GM06990 (cell line): ENCODE measurements at regions not wholly inside any gene's neighbourhood (a gene's known extent, or its start where the extent isn't known, plus 50 kb on each side); places are given as distances from the start of the nearest gene placed in this dataset.

Experiments used
- DNase-seq: peaks from one replicate; pipeline ENCODE4 v3.0.0-alpha.2; 2011; ENCODE audit not compliant: insufficient read length; ENCODE audit errors: extremely low read depth
- H3K27me3 ChIP-seq: replicated peaks from 2 replicates; pipeline ENCODE4 v1.6.0; 2011; ENCODE audit warnings: low read length; ENCODE audit not compliant: control insufficient read depth, insufficient read depth
- H3K36me3 ChIP-seq: 2 replicates; pipeline ENCODE4 v1.5.1; 2011; ENCODE audit warnings: low read length; ENCODE audit not compliant: control insufficient read depth, insufficient read depth
- H3K4me3 ChIP-seq: replicated peaks from 2 replicates; pipeline ENCODE4 v1.5.1; 2011; ENCODE audit warnings: low read depth, mild to moderate bottlenecking, control low read depth, low read length
- CTCF ChIP-seq: IDR thresholded peaks from 2 replicates; pipeline ENCODE4 v1.5.1; 2011; ENCODE audit warnings: low read length, control low read depth, mild to moderate bottlenecking, inconsistent platforms; ENCODE audit not compliant: insufficient read depth, poor library complexity, severe bottlenecking

- TF ChIP-seq CTCF = no peak
- H3K36me3 ChIP-seq = no peaks in the 10 kb centered on the region
- DNase-seq = no peak
- H3K4me3 ChIP-seq = no peak overlapping the region
- H3K27me3 ChIP-seq = no peaks in the 10 kb centered on the region
Observed at GRCh38 chr9:11142965-11143738, 530.4 kb upstream of the PTPRD start.

- no peak for TF ChIP-seq CTCF
- Histone ChIP-seq H3K4me3 (no peak overlapping the region), H3K27me3 (no peaks in the 10 kb centered on the region), H3K36me3 (no peaks in the 10 kb centered on the region)
- DNase-seq = no peak
Observed at GRCh38 chr9:11144746-11145145, 531.9 kb upstream of the PTPRD start.

GRCh38 chr9:11148189-11148588, 535.4 kb upstream of the PTPRD start:
- DNase-seq = no peak
- no peak for TF ChIP-seq CTCF
- Histone ChIP-seq H3K36me3 (no peaks in the 10 kb centered on the region), H3K4me3 (no peak overlapping the region), H3K27me3 (no peaks in the 10 kb centered on the region)

- no peaks in the 10 kb centered on the region for H3K27me3 ChIP-seq
- no peak overlapping the region for H3K4me3 ChIP-seq
- no peak for DNase-seq
- TF ChIP-seq CTCF = no peak
- no peaks in the 10 kb centered on the region for H3K36me3 ChIP-seq
Observed at GRCh38 chr9:11149065-11149464, 536.3 kb upstream of the PTPRD start.

- H3K36me3 ChIP-seq = no peaks in the 10 kb centered on the region
- H3K27me3 ChIP-seq = no peaks in the 10 kb centered on the region
- DNase-seq = no peak
- TF ChIP-seq CTCF = no peak
- no peak overlapping the region for H3K4me3 ChIP-seq
Observed at GRCh38 chr9:11158063-11158462, 545.3 kb upstream of the PTPRD start.

- H3K27me3 ChIP-seq = no peaks in the 10 kb centered on the region
- DNase-seq = no peak
- TF ChIP-seq CTCF = no peak
Observed at GRCh38 chr9:11158676-11159075, 545.9 kb upstream of the PTPRD start.

More at GRCh38 chr9:11158676-11159075, 545.9 kb upstream of the PTPRD start:
- Histone ChIP-seq H3K4me3 (no peak overlapping the region), H3K36me3 (no peaks in the 10 kb centered on the region)
